IMR-90 (cell line): ENCODE measurements at regions not wholly inside any gene's neighbourhood (a gene's known extent, or its start where the extent isn't known, plus 50 kb on each side); places are given as distances from the start of the nearest gene placed in this dataset.
A peak's percentile ranks its signal among the peaks of the same experiment; 100 is the strongest.

Experiments
- CEBPB ChIP-seq: IDR thresholded peaks from 2 replicates; pipeline ENCODE4 v1.6.1; 2012; ENCODE audit warnings: low read depth, low read length, improper control_type of control experiment
- CTCF ChIP-seq: conservative IDR thresholded peaks from 2 replicates; pipeline ENCODE4 v1.5.1; 2012; ENCODE audit warnings: mild to moderate bottlenecking, low read depth, low read length, improper control_type of control experiment
- MAFK ChIP-seq: IDR thresholded peaks from 2 replicates; pipeline ENCODE4 v1.6.1; 2012; ENCODE audit warnings: low read depth, low read length, improper control_type of control experiment

GRCh38 chr13:67395577-67395976, 165.4 kb upstream of the PCDH9 start:
- TF ChIP-seq CTCF (no peak), CEBPB (no peak), MAFK (peak; percentile 78)
